Psoas muscle (tissue), 7 donors: ENCODE measurements at regions not wholly inside any gene's neighbourhood (a gene's known extent, or its start where the extent isn't known, plus 50 kb on each side); places are given as distances from the start of the nearest gene placed in this dataset.

Experiments used
- ATAC-seq, 4 donors: fragments of 200-7000 bp; cut with Tn5 transposase; one replicate each; pipeline ENCODE4 v1.9.1; 2020; ENCODE audit warnings: moderate library complexity in 3 of 4, mild to moderate bottlenecking in 2 of 4
- DNase-seq, 2 donors: peaks; one replicate each; pipeline ENCODE4 v3.0.0-alpha.2; 2020
- H3K27ac ChIP-seq: fragments of 200-600 bp; one replicate; pipeline ENCODE4 v1.8.0; 2022
- H3K27me3 ChIP-seq, 3 donors: fragments of 200-600 bp in 1 of 3; one replicate each; pipeline versions ENCODE4 v1.6.1 to v1.8.0; 2013 to 2022; ENCODE audit warnings: low read length in 2 of 3, mild to moderate bottlenecking in 2 of 3, moderate library complexity in 1 of 3; ENCODE audit not compliant: insufficient read depth in 3 of 3
- H3K36me3 ChIP-seq, 2 donors: fragments of 200-600 bp in 1 of 2; one replicate each; pipeline versions ENCODE4 v1.6.1 to v1.8.0; 2013 to 2022; ENCODE audit warnings: low read depth in 1 of 2, mild to moderate bottlenecking in 1 of 2, moderate library complexity in 1 of 2; ENCODE audit not compliant: insufficient read depth in 1 of 2
- H3K4me1 ChIP-seq: fragments of 200-600 bp; one replicate; pipeline ENCODE4 v1.8.0; 2022
- H3K4me3 ChIP-seq: fragments of 200-600 bp; one replicate; pipeline ENCODE4 v1.8.0; 2022; ENCODE audit warnings: mild to moderate bottlenecking
- H3K9me3 ChIP-seq: fragments of 200-600 bp; one replicate; pipeline ENCODE4 v1.8.0; 2022
- CTCF ChIP-seq: fragments of 200-600 bp; IDR thresholded peaks from one replicate; pipeline ENCODE4 v1.8.0; 2022; ENCODE audit warnings: antibody characterized with exemption
- WGBS, 3 donors: extraction: QIAGEN DNeasy Blood & Tissue Kit; methylation state at CpG; one replicate each; pipeline versions ENCODE4 v1.1.6 to v1.1.7; 2013; 5-methylcytosine and 5-hydroxymethylcytosine counted together
- intact Hi-C, 2 donors: fragments of 100-400 bp; cut with DNase I; formaldehyde crosslinking; loops; one replicate each; pipeline versions ENCODE4 v1.11.0 to v1.14.2; 2022
- donor health status: healthy with polysubstance abuse.
- donor health status: DM: no; HTN: no; CAD: no; lungs with moderate emphysema.
- donor health status: Bipolar disorder and iron deficiency.
- donor health status: healthy.
- donor health status: DM: yes; HTN: yes; CAD: no.
- donor health status: DM: no; HTN: no; CAD: no.
- donor health status: DM: yes; HTN: yes; CAD: no.

GRCh38 chrX:2640436-2641150 is 50.5 kb upstream of the CD99 start:
- ATAC-seq (no peak), DNase-seq (no peak)
- Histone ChIP-seq H3K4me3 (no peak overlapping the region), H3K9me3 (no peaks in the 10 kb centered on the region), H3K27ac (no peak overlapping the region), H3K4me1 (no peaks in the 10 kb centered on the region), H3K27me3 (no peaks in the 10 kb centered on the region), H3K36me3 (peaks cover 0 to 2% of the 10 kb centered on the region in 2 donors)
- WGBS, 3 donors: 93 to 95% (median 94%) methylated on average over 19 of the region's 19 CpGs
- intact Hi-C loops: loop anchor here in 1 of 2 donors (5.0 kb wide), 1 partner anchor 172 kb away; no protein-coding TSS in a partner anchor
- TF ChIP-seq CTCF: no peak

GRCh38 chrX:2638279-2638678 is 52.8 kb upstream of the CD99 start:
- no peak for TF ChIP-seq CTCF
- Histone ChIP-seq H3K4me3 (no peak overlapping the region), H3K27ac (no peak overlapping the region), H3K36me3 (peaks cover 0 to 2% of the 10 kb centered on the region in 2 donors), H3K4me1 (no peaks in the 10 kb centered on the region), H3K27me3 (no peaks in the 10 kb centered on the region), H3K9me3 (no peaks in the 10 kb centered on the region)
- 88 to 91% (median 90%) methylated on average over 7 of the region's 7 CpGs for WGBS, 3 donors
- intact Hi-C loops: no loop called here
- DNase-seq: no peak
- ATAC-seq: no peak

GRCh38 chrX:2635342-2635741 is 55.8 kb upstream of the CD99 start:
- no peak for TF ChIP-seq CTCF
- Histone ChIP-seq H3K4me1 (no peaks in the 10 kb centered on the region), H3K4me3 (no peak overlapping the region), H3K27ac (no peak overlapping the region), H3K27me3 (no peaks in the 10 kb centered on the region), H3K9me3 (no peaks in the 10 kb centered on the region), H3K36me3 (no peaks in the 10 kb centered on the region)
- intact Hi-C loops: no loop called here
- ATAC-seq: no peak
- no peak for DNase-seq
- WGBS, 3 donors: 90 to 95% (median 95%) methylated on average over 3 of the region's 3 CpGs

- TF ChIP-seq CTCF: no peak
- 90 to 93% (median 90%) methylated on average over 9 of the region's 9 CpGs for WGBS, 3 donors
- ATAC-seq (no peak), DNase-seq (no peak)
- no peaks in the 10 kb centered on the region for H3K4me1 ChIP-seq
- H3K9me3 ChIP-seq: peaks cover 7% of the 10 kb centered on the region
- no peak overlapping the region for H3K27ac ChIP-seq
- intact Hi-C loops: no loop called here
- H3K36me3 ChIP-seq: no peaks in the 10 kb centered on the region
- no peaks in the 10 kb centered on the region for H3K27me3 ChIP-seq
- H3K4me3 ChIP-seq: no peak overlapping the region
Measured at GRCh38 chrX:2632533-2633504, 58.3 kb upstream of the CD99 start.
